Neural cell (in vitro differentiated cells): ENCODE measurements at regions not wholly inside any gene's neighbourhood (a gene's known extent, or its start where the extent isn't known, plus 50 kb on each side); places are given as distances from the start of the nearest gene placed in this dataset.

Experiments used
- CTCF ChIP-seq: fragments of 450-650 bp; IDR thresholded peaks from 2 replicates; pipeline ENCODE4 v1.5.1; 2014; ENCODE audit warnings: antibody characterized with exemption, mild to moderate bottlenecking, moderate library complexity; ENCODE audit not compliant: poor library complexity, severe bottlenecking
- EZH2 ChIP-seq: fragments of 200-600, 300-800 bp; shearing (Covaris generic), sonication (generic); IDR thresholded peaks from 2 replicates; pipeline ENCODE4 v1.6.1; 2014; ENCODE audit warnings: antibody characterized with exemption, low read length, borderline replicate concordance, mild to moderate bottlenecking; ENCODE audit not compliant: insufficient read depth, poor library complexity, severe bottlenecking

- TF ChIP-seq EZH2 (no peak), CTCF (no peak)
Measured at GRCh38 chr10:64173826-64174225, 652.6 kb downstream of the REEP3 start.
